AG09309 (cell line): ENCODE measurements at regions not wholly inside any gene's neighbourhood (a gene's known extent, or its start where the extent isn't known, plus 50 kb on each side); places are given as distances from the start of the nearest gene placed in this dataset.

Experiments used
- DNase-seq: peaks from one replicate; pipeline ENCODE4 v3.0.0-alpha.2; 2010; ENCODE audit warnings: low read depth
- H3K4me3 ChIP-seq: 2 replicates; pipeline ENCODE4 v1.5.1; 2011; ENCODE audit warnings: mild to moderate bottlenecking, low read depth, low read length, moderate library complexity; ENCODE audit not compliant: control insufficient read depth
- TF ChIP-seq, protein P1 (sequence below): IDR thresholded peaks from 2 replicates; pipeline ENCODE4 v1.5.1; 2011; ENCODE audit warnings: mild to moderate bottlenecking, low read depth, low read length, inconsistent platforms; ENCODE audit not compliant: insufficient read depth, control insufficient read depth; ENCODE audit errors: missing control alignments

DNA sequence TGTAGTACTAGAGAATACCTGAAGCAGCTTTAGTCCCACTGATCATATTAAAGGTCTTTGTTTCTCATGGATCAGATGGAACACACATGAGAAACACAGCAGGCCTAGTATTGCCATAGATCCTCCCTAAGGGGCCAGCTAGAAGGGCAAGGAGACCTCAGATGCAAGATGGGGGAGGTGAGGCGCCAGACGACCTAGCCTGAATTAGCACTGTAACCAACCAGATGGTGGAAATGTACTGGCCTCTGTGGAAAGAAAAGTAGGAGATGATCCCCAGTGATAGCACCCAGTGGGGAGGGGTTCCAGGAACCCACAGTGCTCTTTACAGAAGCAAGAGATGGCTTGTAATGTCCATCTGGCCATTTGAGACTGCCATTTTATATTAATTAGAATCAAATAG, 138.2 kb upstream of the ZNF385D start:
- no peak for DNase-seq
- TF ChIP-seq, protein P1, sequence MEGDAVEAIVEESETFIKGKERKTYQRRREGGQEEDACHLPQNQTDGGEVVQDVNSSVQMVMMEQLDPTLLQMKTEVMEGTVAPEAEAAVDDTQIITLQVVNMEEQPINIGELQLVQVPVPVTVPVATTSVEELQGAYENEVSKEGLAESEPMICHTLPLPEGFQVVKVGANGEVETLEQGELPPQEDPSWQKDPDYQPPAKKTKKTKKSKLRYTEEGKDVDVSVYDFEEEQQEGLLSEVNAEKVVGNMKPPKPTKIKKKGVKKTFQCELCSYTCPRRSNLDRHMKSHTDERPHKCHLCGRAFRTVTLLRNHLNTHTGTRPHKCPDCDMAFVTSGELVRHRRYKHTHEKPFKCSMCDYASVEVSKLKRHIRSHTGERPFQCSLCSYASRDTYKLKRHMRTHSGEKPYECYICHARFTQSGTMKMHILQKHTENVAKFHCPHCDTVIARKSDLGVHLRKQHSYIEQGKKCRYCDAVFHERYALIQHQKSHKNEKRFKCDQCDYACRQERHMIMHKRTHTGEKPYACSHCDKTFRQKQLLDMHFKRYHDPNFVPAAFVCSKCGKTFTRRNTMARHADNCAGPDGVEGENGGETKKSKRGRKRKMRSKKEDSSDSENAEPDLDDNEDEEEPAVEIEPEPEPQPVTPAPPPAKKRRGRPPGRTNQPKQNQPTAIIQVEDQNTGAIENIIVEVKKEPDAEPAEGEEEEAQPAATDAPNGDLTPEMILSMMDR: no peak
- H3K4me3 ChIP-seq: no peak overlapping the region

DNA sequence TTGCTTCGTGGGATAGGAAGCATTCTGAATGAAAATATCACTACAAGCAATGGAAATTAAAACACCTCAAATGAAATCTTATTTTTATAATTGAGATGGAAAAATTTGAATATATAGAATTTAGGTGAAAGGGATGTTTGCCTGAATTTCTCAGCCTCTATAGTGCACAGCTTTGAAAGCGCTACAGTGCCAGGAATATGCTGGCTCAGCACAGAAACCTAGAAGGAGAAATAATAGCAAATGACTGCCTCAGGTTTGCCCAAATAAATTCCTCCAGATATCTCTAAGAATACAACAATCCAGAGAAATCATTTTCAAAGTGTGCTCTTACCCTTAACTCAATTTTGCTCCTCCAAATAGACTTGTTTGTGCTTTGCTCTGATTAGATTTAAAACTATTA, 141.1 kb upstream of the ZNF385D start:
- TF ChIP-seq, protein P1: no peak
- no peak for DNase-seq
- no peak overlapping the region for H3K4me3 ChIP-seq

GRCh38 chr3:21893242-21893641, 142.2 kb upstream of the ZNF385D start:
- H3K4me3 ChIP-seq: no peak overlapping the region
- peak; percentile 20 for DNase-seq
- TF ChIP-seq, protein P1: no peak

GRCh38 chr3:21894459-21895340, 143.7 kb upstream of the ZNF385D start:
- no peak for DNase-seq
- H3K4me3 ChIP-seq: no peak overlapping the region
- TF ChIP-seq, protein P1: peak; percentile 48

DNA sequence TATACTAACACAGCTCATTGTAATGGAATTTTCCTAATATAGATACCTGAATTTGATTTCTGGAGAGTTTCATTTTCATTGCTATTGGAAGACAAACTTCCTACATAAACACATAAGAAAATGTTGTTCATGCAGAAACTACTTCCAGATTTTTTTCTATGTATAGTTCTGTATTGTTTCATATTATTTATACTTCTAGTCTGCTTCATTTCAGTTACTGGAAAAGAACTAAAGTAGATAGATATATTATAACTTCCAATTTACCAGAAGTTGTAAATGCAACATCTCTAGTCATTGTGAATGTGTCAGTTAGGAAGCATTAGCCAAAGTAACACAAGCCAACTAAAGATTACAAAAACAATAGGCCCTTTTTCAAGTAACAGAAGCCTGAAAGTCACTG, 147.3 kb upstream of the ZNF385D start:
- DNase-seq: no peak
- TF ChIP-seq, protein P1: no peak
- H3K4me3 ChIP-seq: no peak overlapping the region

- H3K4me3 ChIP-seq: no peak overlapping the region
- TF ChIP-seq, protein P1: no peak
- DNase-seq: no peak
These were observed 150.5 kb upstream of the ZNF385D start for GRCh38 chr3:21901484-21901883.
